Activated CD8-positive, alpha-beta T cell treated with anti-CD3 and anti-CD28 coated beads, Interleukin-2, amount 10 ng/mL, durations not matched to agents 7 days and 5 days (primary cell): ENCODE measurements at regions not wholly inside any gene's neighbourhood (a gene's known extent, or its start where the extent isn't known, plus 50 kb on each side); places are given as distances from the start of the nearest gene placed in this dataset.
"Not testable (repeated sequence)": the region's sequence is repeated elsewhere in the genome, so short reads cannot be mapped to it uniquely, and the experiment has no call there.

Experiments used
- ATAC-seq: fragments of 150-1000 bp; cut with Tn5 transposase; one replicate; pipeline ENCODE4 v1.10.0; 2021; ENCODE audit warnings: moderate library complexity
- CTCF ChIA-PET: fragments of 350-600 bp; sonication (Branson Sonifier 250); formaldehyde crosslinking; loops from one replicate; lab custom pipeline; 2021; ENCODE audit warnings: antibody characterized with exemption; lab: Charles Lee
- POLR2A ChIA-PET: fragments of 350-600 bp; sonication (Branson Sonifier 250); formaldehyde crosslinking; loops from one replicate; lab custom pipeline; 2021; ENCODE audit warnings: antibody characterized with exemption; lab: Charles Lee
- DNase-seq: peaks from one replicate; pipeline ENCODE4 v3.0.0-alpha.2; 2020
- H3K27ac Mint-ChIP-seq: one replicate; pipeline ENCODE4 v1.8.0; 2021; ENCODE audit warnings: mild to moderate bottlenecking, mixed read lengths
- H3K27me3 Mint-ChIP-seq: one replicate; pipeline ENCODE4 v1.8.0; 2021; ENCODE audit warnings: low read depth, mixed read lengths
- H3K36me3 Mint-ChIP-seq: one replicate; pipeline ENCODE4 v1.8.0; 2021; ENCODE audit warnings: low read depth, mixed read lengths
- H3K4me1 Mint-ChIP-seq: one replicate; pipeline ENCODE4 v1.8.0; 2021; ENCODE audit warnings: low read depth, mixed read lengths
- H3K4me3 Mint-ChIP-seq: one replicate; pipeline ENCODE4 v1.8.0; 2021; ENCODE audit warnings: mild to moderate bottlenecking, mixed read lengths
- H3K9me3 Mint-ChIP-seq: one replicate; pipeline ENCODE4 v1.8.0; 2022; ENCODE audit warnings: mixed read lengths; ENCODE audit not compliant: insufficient read depth

GRCh38 chr12:112680993-112681392 is 110.6 kb upstream of the RPH3A start:
- Mint-ChIP-seq H3K27ac (no peak overlapping the region), H3K9me3 (no peaks in the 10 kb centered on the region), H3K4me1 (no peaks in the 10 kb centered on the region), H3K4me3 (no peak overlapping the region), H3K27me3 (peaks cover 17% of the 10 kb centered on the region), H3K36me3 (no peaks in the 10 kb centered on the region)
- DNase-seq, result no peak
- ChIA-PET CTCF (no interaction called here), POLR2A (no interaction called here)
- ATAC-seq, result no peak

DNA sequence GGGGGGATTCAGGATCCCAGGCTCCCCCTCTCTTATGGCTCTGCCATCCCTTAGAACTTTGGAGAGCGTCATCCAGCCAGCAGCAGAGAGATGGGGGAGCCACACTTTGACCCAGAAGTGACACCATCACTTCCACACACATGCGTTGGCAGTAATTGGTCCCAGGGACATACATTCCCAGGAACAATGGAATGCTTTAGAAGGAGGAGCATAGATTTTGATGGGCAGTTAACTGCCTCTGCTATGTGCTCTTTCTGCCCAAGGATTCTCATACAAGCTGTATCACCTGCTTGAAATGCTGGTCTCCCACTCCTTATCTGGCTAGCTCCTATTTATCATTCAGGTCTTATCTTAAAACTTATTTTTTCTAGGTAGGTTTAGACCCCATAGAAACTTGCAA is 109.0 kb upstream of the RPH3A start:
- no peaks in the 10 kb centered on the region for H3K4me1 Mint-ChIP-seq
- peaks cover 19% of the 10 kb centered on the region for H3K27me3 Mint-ChIP-seq
- H3K27ac Mint-ChIP-seq, result no peak overlapping the region
- CTCF ChIA-PET, result no interaction called here
- H3K36me3 Mint-ChIP-seq, result no peaks in the 10 kb centered on the region
- no peak overlapping the region for H3K4me3 Mint-ChIP-seq
- DNase-seq (no peak), ATAC-seq (no peak)
- POLR2A ChIA-PET, result no interaction called here
- H3K9me3 Mint-ChIP-seq, result no peaks in the 10 kb centered on the region

DNA sequence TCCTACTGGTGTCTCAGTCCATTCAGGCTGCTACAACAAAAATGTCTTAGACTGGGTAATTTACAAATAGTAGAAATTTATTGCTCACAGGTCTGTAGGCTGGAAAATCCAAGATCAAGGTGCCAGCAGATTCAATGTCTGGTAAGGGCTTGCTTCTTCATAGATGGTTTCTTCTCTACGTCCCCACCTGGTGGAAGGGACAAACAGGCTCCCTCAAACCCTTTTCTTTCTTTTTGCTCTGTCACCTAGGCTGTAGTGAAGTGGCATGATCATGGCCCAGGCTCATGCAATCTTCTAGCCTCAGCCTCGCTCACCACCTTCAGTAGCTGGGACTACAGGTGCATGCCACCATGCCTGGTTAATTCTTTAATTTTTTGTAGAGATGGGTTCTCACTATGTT is 106.8 kb upstream of the RPH3A start:
- POLR2A ChIA-PET, result no interaction called here
- no peak overlapping the region for H3K27ac Mint-ChIP-seq

DNA sequence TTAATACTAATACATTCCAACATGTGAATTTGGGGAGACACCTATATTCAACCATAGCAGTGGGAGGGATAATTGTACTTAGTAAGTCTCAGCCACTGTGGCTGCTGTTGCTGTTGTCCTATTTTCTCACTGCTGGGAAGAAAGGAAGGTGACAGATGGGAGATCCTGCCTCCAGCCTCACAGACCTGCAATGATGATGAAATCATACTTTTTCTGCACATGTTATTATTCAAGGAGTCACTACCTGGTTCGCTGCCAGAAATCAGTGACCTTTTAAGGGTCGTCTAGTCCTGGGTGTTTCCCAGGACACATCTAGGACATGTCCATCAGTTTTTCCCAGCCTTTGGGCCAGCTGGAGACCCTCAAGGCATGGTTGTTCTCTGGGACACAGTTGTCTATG is 106.2 kb upstream of the RPH3A start:
- no peak for DNase-seq
- Mint-ChIP-seq H3K27ac (no peak overlapping the region), H3K9me3 (no peaks in the 10 kb centered on the region), H3K4me1 (no peaks in the 10 kb centered on the region), H3K36me3 (no peaks in the 10 kb centered on the region), H3K27me3 (peaks cover 20% of the 10 kb centered on the region), H3K4me3 (no peak overlapping the region)
- POLR2A ChIA-PET, result no interaction called here
- CTCF ChIA-PET, result no interaction called here
- ATAC-seq, result no peak

More for the DNA sequence above, 106.8 kb upstream of the RPH3A start:
- no peaks in the 10 kb centered on the region for H3K36me3 Mint-ChIP-seq
- peaks cover 23% of the 10 kb centered on the region for H3K27me3 Mint-ChIP-seq
- CTCF ChIA-PET, result no interaction called here
- DNase-seq, result no peak
- H3K4me3 Mint-ChIP-seq, result no peak overlapping the region
- no peaks in the 10 kb centered on the region for H3K9me3 Mint-ChIP-seq
- no peak for ATAC-seq
- H3K4me1 Mint-ChIP-seq, result no peaks in the 10 kb centered on the region

DNA sequence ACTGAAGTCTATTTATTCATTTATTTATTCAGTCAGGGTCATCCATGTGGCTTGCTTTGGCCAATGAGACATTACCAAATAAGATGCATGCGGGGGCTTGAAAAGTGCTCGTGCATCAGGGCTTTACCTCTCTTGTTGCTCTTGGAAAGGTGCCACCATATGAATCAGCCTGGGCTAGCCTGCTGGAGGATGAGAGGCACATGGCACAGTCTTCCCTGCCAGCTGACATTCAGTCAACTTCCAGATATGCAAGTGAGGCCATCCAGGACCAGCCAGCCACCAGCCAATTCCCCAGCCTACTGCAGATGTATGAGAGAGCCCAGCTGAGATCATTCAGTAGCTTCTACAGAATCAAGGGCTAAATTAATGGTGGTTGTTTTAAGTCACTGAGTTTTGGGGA is 105.2 kb upstream of the RPH3A start:
- CTCF ChIA-PET, result no interaction called here
- POLR2A ChIA-PET, result no interaction called here
- H3K9me3 Mint-ChIP-seq, result no peaks in the 10 kb centered on the region
- H3K36me3 Mint-ChIP-seq, result no peaks in the 10 kb centered on the region
- no peak overlapping the region for H3K4me3 Mint-ChIP-seq
- DNase-seq, result no peak
- H3K27me3 Mint-ChIP-seq, result peaks cover 16% of the 10 kb centered on the region
- no peak overlapping the region for H3K27ac Mint-ChIP-seq
- ATAC-seq, result no peak
- H3K4me1 Mint-ChIP-seq, result no peaks in the 10 kb centered on the region

- ChIA-PET CTCF (no interaction called here), POLR2A (no interaction called here)
- DNase-seq (no peak), ATAC-seq (no peak)
- Mint-ChIP-seq H3K27me3 (peaks cover 7% of the 10 kb centered on the region), H3K4me3 (no peak overlapping the region), H3K9me3 (no peaks in the 10 kb centered on the region), H3K4me1 (no peaks in the 10 kb centered on the region), H3K36me3 (no peaks in the 10 kb centered on the region), H3K27ac (no peak overlapping the region)
These were observed 97.5 kb upstream of the RPH3A start for GRCh38 chr12:112694065-112694464.

GRCh38 chr12:112697441-112697840 is 94.1 kb upstream of the RPH3A start:
- H3K27ac Mint-ChIP-seq, H3K36me3 Mint-ChIP-seq, H3K9me3 Mint-ChIP-seq, H3K4me3 Mint-ChIP-seq, H3K4me1 Mint-ChIP-seq, CTCF ChIA-PET, ATAC-seq, POLR2A ChIA-PET, DNase-seq: not testable (repeated sequence)
- H3K27me3 Mint-ChIP-seq, result peaks cover 19% of the 10 kb centered on the region

GRCh38 chr12:112705037-112705632 is 86.4 kb upstream of the RPH3A start:
- ATAC-seq, result no peak
- ChIA-PET POLR2A (no interaction called here), CTCF (no interaction called here)
- H3K36me3 Mint-ChIP-seq, result no peaks in the 10 kb centered on the region
- no peaks in the 10 kb centered on the region for H3K9me3 Mint-ChIP-seq
- H3K4me3 Mint-ChIP-seq, result no peak overlapping the region
- H3K27ac Mint-ChIP-seq, result no peak overlapping the region
- H3K27me3 Mint-ChIP-seq, result peaks cover 19% of the 10 kb centered on the region
- DNase-seq, result no peak
- H3K4me1 Mint-ChIP-seq, result no peaks in the 10 kb centered on the region

GRCh38 chr12:112710414-112710813 is 81.1 kb upstream of the RPH3A start:
- no peak overlapping the region for H3K27ac Mint-ChIP-seq
- DNase-seq (no peak), ATAC-seq (no peak)
- H3K36me3 Mint-ChIP-seq, result no peaks in the 10 kb centered on the region
- ChIA-PET CTCF (no interaction called here), POLR2A (no interaction called here)
- H3K4me1 Mint-ChIP-seq, result peaks cover 3% of the 10 kb centered on the region
- H3K27me3 Mint-ChIP-seq, result peaks cover 2% of the 10 kb centered on the region
- H3K9me3 Mint-ChIP-seq, result no peaks in the 10 kb centered on the region
- no peak overlapping the region for H3K4me3 Mint-ChIP-seq

GRCh38 chr12:112711026-112711425 is 80.5 kb upstream of the RPH3A start:
- no peak overlapping the region for H3K27ac Mint-ChIP-seq
- no peak for ATAC-seq
- no peaks in the 10 kb centered on the region for H3K9me3 Mint-ChIP-seq
- H3K36me3 Mint-ChIP-seq, result no peaks in the 10 kb centered on the region
- H3K27me3 Mint-ChIP-seq, result peaks cover 2% of the 10 kb centered on the region
- peaks cover 3% of the 10 kb centered on the region for H3K4me1 Mint-ChIP-seq
- POLR2A ChIA-PET, result no interaction called here
- DNase-seq, result no peak
- no peak overlapping the region for H3K4me3 Mint-ChIP-seq
- CTCF ChIA-PET, result interaction anchor here (0.6 kb wide), 1 partner anchor 82 kb away, joined by 3 read pairs; no protein-coding TSS in a partner anchor

DNA sequence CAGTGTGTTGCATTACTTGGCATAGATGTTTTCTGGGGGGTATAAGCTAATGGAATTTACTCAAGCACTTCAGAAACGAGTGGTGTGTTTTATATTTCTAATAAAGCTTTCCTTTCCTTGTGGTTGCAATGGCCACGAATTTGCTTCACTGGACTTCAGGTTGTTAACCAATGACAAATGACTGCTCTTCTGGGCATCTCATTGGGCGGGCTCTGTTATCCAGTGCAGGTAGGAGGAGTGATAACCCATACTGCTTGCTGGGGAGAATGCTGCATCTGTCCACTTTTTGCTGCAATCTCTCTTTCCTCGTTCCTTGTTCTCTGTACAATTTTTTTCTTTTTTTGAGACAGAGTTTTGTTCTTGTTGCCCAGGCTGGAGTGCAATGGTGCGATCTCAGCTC is 80.0 kb upstream of the RPH3A start:
- DNase-seq, result no peak
- POLR2A ChIA-PET, result no interaction called here
- Mint-ChIP-seq H3K36me3 (no peaks in the 10 kb centered on the region), H3K4me1 (peaks cover 3% of the 10 kb centered on the region), H3K27ac (no peak overlapping the region), H3K4me3 (no peak overlapping the region), H3K27me3 (peaks cover 2% of the 10 kb centered on the region), H3K9me3 (no peaks in the 10 kb centered on the region)
- ATAC-seq, result no peak
- CTCF ChIA-PET, result interaction anchor here (0.6 kb wide), 1 partner anchor 83 kb away, joined by 3 read pairs; no protein-coding TSS in a partner anchor

GRCh38 chr12:112712751-112713150 is 78.8 kb upstream of the RPH3A start:
- H3K9me3 Mint-ChIP-seq, ATAC-seq, H3K27me3 Mint-ChIP-seq, DNase-seq, H3K27ac Mint-ChIP-seq, CTCF ChIA-PET, H3K36me3 Mint-ChIP-seq, H3K4me1 Mint-ChIP-seq, H3K4me3 Mint-ChIP-seq, POLR2A ChIA-PET: not testable (repeated sequence)

- ATAC-seq, result no peak
- H3K36me3 Mint-ChIP-seq, result no peaks in the 10 kb centered on the region
- CTCF ChIA-PET, result no interaction called here
- H3K27me3 Mint-ChIP-seq, result no peaks in the 10 kb centered on the region
- no peak for DNase-seq
- H3K4me3 Mint-ChIP-seq, result no peak overlapping the region
- H3K9me3 Mint-ChIP-seq, result no peaks in the 10 kb centered on the region
- H3K4me1 Mint-ChIP-seq, result peaks cover 3% of the 10 kb centered on the region
- no peak overlapping the region for H3K27ac Mint-ChIP-seq
- POLR2A ChIA-PET, result no interaction called here
These were observed 78.1 kb upstream of the RPH3A start for GRCh38 chr12:112713471-112713870.
